Caco-2 (cell line): ENCODE measurements at regions not wholly inside any gene's neighbourhood (a gene's known extent, or its start where the extent isn't known, plus 50 kb on each side); places are given as distances from the start of the nearest gene placed in this dataset.

ENCODE experiments used
- BruUV-seq: library from RNA; stranded (reverse); fragments of 400-500 nt; replicated peaks from 2 replicates; lab custom pipeline; 2021; lab: Mats Ljungman, UMichigan
- CTCF ChIA-PET: fragments of 300-600 bp; sonication (Branson Sonifier 250); formaldehyde crosslinking; loops from one replicate; lab custom pipeline; 2022; ENCODE audit warnings: antibody characterized with exemption; lab: Charles Lee
- POLR2A ChIA-PET: fragments of 300-600 bp; sonication (Branson Sonifier 250); formaldehyde crosslinking; loops from one replicate; lab custom pipeline; 2022; ENCODE audit warnings: antibody characterized with exemption; lab: Charles Lee
- DNase-seq, 2 experiments: peaks; one replicate each; pipeline versions ENCODE4 v3.0.0 to v3.0.0-alpha.2; 2020 to 2022
- H3K27me3 ChIP-seq: replicated peaks from 2 replicates; pipeline ENCODE4 v1.6.0; 2011; ENCODE audit warnings: low read length; ENCODE audit not compliant: control insufficient read depth, insufficient read depth
- H3K36me3 ChIP-seq: 2 replicates; pipeline ENCODE4 v1.5.1; 2011; ENCODE audit warnings: low read length; ENCODE audit not compliant: control insufficient read depth, insufficient read depth
- H3K4me1 ChIP-seq: fragments of 250-450 bp; sonication (Bioruptor Pico); 2 replicates; pipeline ENCODE4 v1.5.1; 2020; ENCODE audit warnings: mild to moderate bottlenecking
- H3K4me3 ChIP-seq: 2 replicates; pipeline ENCODE4 v1.5.1; 2011; ENCODE audit warnings: low read depth, mild to moderate bottlenecking, control low read depth, low read length
- H3K9me3 ChIP-seq: fragments of 250-450 bp; sonication (Bioruptor Pico); 2 replicates; pipeline ENCODE4 v1.5.1; 2020; ENCODE audit warnings: mild to moderate bottlenecking, moderate library complexity
- H3K27ac Mint-ChIP-seq: one replicate; pipeline ENCODE4 v1.8.0; 2022; ENCODE audit warnings: mixed read lengths; ENCODE audit not compliant: unreplicated experiment
- H3K27me3 Mint-ChIP-seq: one replicate; pipeline ENCODE4 v1.8.0; 2022; ENCODE audit warnings: mixed read lengths; ENCODE audit not compliant: insufficient read depth, unreplicated experiment
- H3K36me3 Mint-ChIP-seq: one replicate; pipeline ENCODE4 v1.8.0; 2022; ENCODE audit warnings: mild to moderate bottlenecking, mixed read lengths; ENCODE audit not compliant: insufficient read depth, unreplicated experiment
- H3K4me1 Mint-ChIP-seq: one replicate; pipeline ENCODE4 v1.8.0; 2022; ENCODE audit warnings: low read depth, mixed read lengths; ENCODE audit not compliant: unreplicated experiment
- H3K4me3 Mint-ChIP-seq: one replicate; pipeline ENCODE4 v1.8.0; 2022; ENCODE audit warnings: mild to moderate bottlenecking, moderate library complexity, mixed read lengths; ENCODE audit not compliant: unreplicated experiment
- H3K9me3 Mint-ChIP-seq: one replicate; pipeline ENCODE4 v1.8.0; 2022; ENCODE audit warnings: mixed read lengths; ENCODE audit not compliant: unreplicated experiment
- CTCF ChIP-seq, 2 experiments: fragments of 200-600 bp in 1 of 2; IDR thresholded peaks; 1 replicate in 1 of 2; 2 replicates in 1 of 2; pipeline versions ENCODE4 v1.5.1 to v1.8.0; 2011 to 2022; ENCODE audit warnings: antibody characterized with exemption in 1 of 2, control low read depth in 1 of 2, inconsistent platforms in 1 of 2, low read depth in 1 of 2, low read length in 1 of 2, mild to moderate bottlenecking in 1 of 2, moderate library complexity in 1 of 2; ENCODE audit not compliant: insufficient read depth in 1 of 2, severe bottlenecking in 1 of 2, unreplicated experiment in 1 of 2
- intact Hi-C: fragments of 100-400 bp; cut with micrococcal nuclease; formaldehyde crosslinking; loops from one replicate; pipeline ENCODE4 v1.10.0; 2022; ENCODE audit not compliant: unreplicated experiment

- peaks cover 6% of the 10 kb centered on the region; the same call in 1 of the 2 replicates for H3K4me1 ChIP-seq
- DNase-seq, result no peak
- POLR2A ChIA-PET, result no interaction called here
- no peak overlapping the region for H3K4me3 Mint-ChIP-seq
- peaks cover 7% of the 10 kb centered on the region for H3K27me3 Mint-ChIP-seq
- H3K36me3 Mint-ChIP-seq, result no peaks in the 10 kb centered on the region
- H3K36me3 ChIP-seq, result no peaks in the 10 kb centered on the region
- no peak overlapping the region for H3K4me3 ChIP-seq
- no peaks in the 10 kb centered on the region for H3K27me3 ChIP-seq
- no peaks in the 10 kb centered on the region for H3K4me1 Mint-ChIP-seq
- H3K27ac Mint-ChIP-seq, result no peak overlapping the region
- intact Hi-C loops, result no loop called here
- peaks cover 4% of the 10 kb centered on the region; the same call in 1 of the 2 replicates for H3K9me3 ChIP-seq
- H3K9me3 Mint-ChIP-seq, result no peaks in the 10 kb centered on the region
- TF ChIP-seq CTCF (IDR thresholded peaks at IDR 0.05; ENCODE audit: insufficient read depth in 1 of 2, low read depth in 1 of 2, low read length in 1 of 2, severe bottlenecking in 1 of 2, unreplicated experiment in 1 of 2), result no peak
- CTCF ChIA-PET, result no interaction called here
- BruUV-seq, result no TSS peak
These were observed 141.9 kb downstream of the RPS24 start for GRCh38 chr10:78175444-78176015.

- no peak for TF ChIP-seq CTCF (IDR thresholded peaks at IDR 0.05; ENCODE audit: insufficient read depth in 1 of 2, low read depth in 1 of 2, low read length in 1 of 2, severe bottlenecking in 1 of 2, unreplicated experiment in 1 of 2)
- POLR2A ChIA-PET, result no interaction called here
- peaks cover 7% of the 10 kb centered on the region for H3K27me3 Mint-ChIP-seq
- CTCF ChIA-PET, result interaction anchor here (1.0 kb wide), 1 partner anchor 129 kb away, joined by 3 read pairs; no protein-coding TSS in a partner anchor
- no TSS peak for BruUV-seq
- no peaks in the 10 kb centered on the region for H3K9me3 Mint-ChIP-seq
- no peaks in the 10 kb centered on the region for H3K4me1 Mint-ChIP-seq
- H3K36me3 ChIP-seq, result no peaks in the 10 kb centered on the region
- intact Hi-C loops, result no loop called here
- no peak overlapping the region for H3K27ac Mint-ChIP-seq
- no peaks in the 10 kb centered on the region for H3K9me3 ChIP-seq
- no peak overlapping the region for H3K4me3 ChIP-seq
- H3K27me3 ChIP-seq, result no peaks in the 10 kb centered on the region
- no peak for DNase-seq
- peaks cover 8% of the 10 kb centered on the region; the same call in 1 of the 2 replicates for H3K4me1 ChIP-seq
- no peak overlapping the region for H3K4me3 Mint-ChIP-seq
- H3K36me3 Mint-ChIP-seq, result no peaks in the 10 kb centered on the region
These were observed 143.0 kb downstream of the RPS24 start for GRCh38 chr10:78176320-78177317.

GRCh38 chr10:78177491-78178185 is 144.0 kb downstream of the RPS24 start:
- intact Hi-C loops, result no loop called here
- H3K4me1 Mint-ChIP-seq, result no peaks in the 10 kb centered on the region

More at GRCh38 chr10:78177491-78178185, 144.0 kb downstream of the RPS24 start:
- DNase-seq, result no peak
- no peaks in the 10 kb centered on the region for H3K9me3 Mint-ChIP-seq
- H3K4me3 Mint-ChIP-seq, result no peak overlapping the region
- Histone ChIP-seq H3K9me3 (no peaks in the 10 kb centered on the region), H3K4me3 (no peak overlapping the region), H3K36me3 (no peaks in the 10 kb centered on the region), H3K27me3 (no peaks in the 10 kb centered on the region), H3K4me1 (peaks cover 8% of the 10 kb centered on the region; the same call in 1 of the 2 replicates)
- H3K36me3 Mint-ChIP-seq, result no peaks in the 10 kb centered on the region
- no peak overlapping the region for H3K27ac Mint-ChIP-seq
- CTCF ChIA-PET, result interaction anchor here (1.0 kb wide), 1 partner anchor 130 kb away, joined by 3 read pairs; no protein-coding TSS in a partner anchor
- peaks cover 4% of the 10 kb centered on the region for H3K27me3 Mint-ChIP-seq
- no TSS peak for BruUV-seq
- TF ChIP-seq CTCF (IDR thresholded peaks at IDR 0.05; ENCODE audit: insufficient read depth in 1 of 2, low read depth in 1 of 2, low read length in 1 of 2, severe bottlenecking in 1 of 2, unreplicated experiment in 1 of 2), result no peak
- POLR2A ChIA-PET, result no interaction called here
